ENCODE measurements at regions not wholly inside any gene's neighbourhood (a gene's known extent, or its start where the extent isn't known, plus 50 kb on each side); places are given as distances from the start of the nearest gene placed in this dataset.

GRCh38 chr7:13036256-13036780 is 348.9 kb downstream of the ARL4A start:
- no peak for DNase-seq
- Histone ChIP-seq H3K4me3 (ENCODE audit: insufficient read depth, low read depth, low read length) (no peak overlapping the region), H3K36me3 (replicated peaks; ENCODE audit: control insufficient read depth, insufficient read depth, low read length) (no peaks in the 10 kb centered on the region), H3K27me3 (ENCODE audit: control insufficient read depth, insufficient read depth, low read length) (no peaks in the 10 kb centered on the region)

DNA sequence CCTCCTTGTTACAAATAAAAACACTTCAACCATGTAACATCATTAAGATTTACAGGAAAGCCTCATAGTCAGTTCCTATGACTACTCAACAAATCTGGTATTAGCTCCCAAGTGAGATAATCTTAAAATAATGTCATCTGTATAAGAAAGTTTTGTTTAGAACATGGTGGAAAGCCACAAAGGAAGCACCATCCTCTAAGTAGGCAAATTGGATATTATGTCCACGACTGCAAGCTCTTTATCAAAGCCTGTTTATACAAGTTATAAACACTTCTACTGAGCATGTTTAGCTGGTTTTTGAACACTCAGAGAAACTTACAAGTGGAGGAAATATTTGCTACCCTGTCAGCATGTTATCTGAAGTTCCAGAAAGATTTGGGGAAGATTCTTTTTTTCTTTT is 349.8 kb downstream of the ARL4A start:
- Histone ChIP-seq H3K27me3 (ENCODE audit: control insufficient read depth, insufficient read depth, low read length) (no peaks in the 10 kb centered on the region), H3K4me3 (ENCODE audit: insufficient read depth, low read depth, low read length) (no peak overlapping the region), H3K36me3 (replicated peaks; ENCODE audit: control insufficient read depth, insufficient read depth, low read length) (no peaks in the 10 kb centered on the region)
- no peak for DNase-seq

DNA sequence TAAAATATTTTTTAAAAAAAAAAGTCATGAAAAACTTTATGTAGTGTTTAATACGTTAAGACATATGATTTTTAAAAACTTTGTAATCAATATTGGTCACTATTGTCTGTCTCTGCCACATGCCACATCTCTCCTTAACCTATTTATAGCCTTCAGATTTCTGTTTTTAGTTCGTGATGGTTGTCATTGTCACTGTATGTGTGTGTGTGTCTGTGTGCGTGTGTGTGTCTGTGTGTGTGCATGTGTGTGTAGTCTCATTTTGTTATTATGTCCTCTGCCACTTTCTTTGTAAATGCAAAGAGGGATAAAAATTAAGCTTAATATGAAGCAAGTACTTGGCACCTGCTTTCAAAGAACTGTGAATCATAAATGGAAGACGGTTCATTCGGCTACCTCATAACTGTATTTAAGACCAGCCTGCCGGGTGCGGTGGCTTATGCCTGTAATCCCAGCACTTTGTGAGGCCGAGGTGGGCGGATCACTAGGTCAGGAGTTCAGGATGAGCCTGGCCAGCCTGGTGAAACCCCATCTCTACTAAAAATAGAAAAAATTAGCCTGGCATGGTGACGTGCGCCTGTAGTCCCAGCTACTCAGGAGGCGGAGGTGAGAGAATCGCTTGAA is 354.0 kb downstream of the ARL4A start:
- no peaks in the 10 kb centered on the region for H3K27me3 ChIP-seq (ENCODE audit: control insufficient read depth, insufficient read depth, low read length)
- DNase-seq: no peak
- H3K4me3 ChIP-seq (ENCODE audit: insufficient read depth, low read depth, low read length): no peak overlapping the region
- no peaks in the 10 kb centered on the region for H3K36me3 ChIP-seq (replicated peaks; ENCODE audit: control insufficient read depth, insufficient read depth, low read length)

- H3K27me3 ChIP-seq (ENCODE audit: control insufficient read depth, insufficient read depth, low read length): no peaks in the 10 kb centered on the region
- no peak overlapping the region for H3K4me3 ChIP-seq (ENCODE audit: insufficient read depth, low read depth, low read length)
- no peaks in the 10 kb centered on the region for H3K36me3 ChIP-seq (replicated peaks; ENCODE audit: control insufficient read depth, insufficient read depth, low read length)
- no peak for DNase-seq
Observed at GRCh38 chr7:13042605-13043236, 355.3 kb downstream of the ARL4A start.

DNA sequence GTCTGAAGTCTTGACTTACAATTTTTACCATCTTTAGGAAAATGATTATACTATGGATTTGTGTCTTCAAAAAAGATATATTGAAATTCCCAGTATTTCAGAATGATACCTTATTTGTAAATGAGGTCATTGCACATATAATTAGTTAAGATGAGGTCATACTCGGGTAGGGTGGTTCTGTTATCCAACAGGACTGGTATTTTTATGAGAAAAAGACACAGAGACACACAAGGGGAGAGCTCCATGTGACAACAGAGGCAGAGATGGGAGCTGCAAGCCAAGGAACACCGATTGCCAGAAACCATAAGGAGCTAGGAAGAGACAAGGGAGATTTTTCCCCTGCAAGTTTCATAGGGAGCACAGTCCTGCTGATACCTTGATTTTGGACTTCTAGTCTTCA is 356.9 kb downstream of the ARL4A start:
- no peak overlapping the region for H3K4me3 ChIP-seq (ENCODE audit: insufficient read depth, low read depth, low read length)
- no peaks in the 10 kb centered on the region for H3K27me3 ChIP-seq (ENCODE audit: control insufficient read depth, insufficient read depth, low read length)
- no peak for DNase-seq
- H3K36me3 ChIP-seq (replicated peaks; ENCODE audit: control insufficient read depth, insufficient read depth, low read length): no peaks in the 10 kb centered on the region

GRCh38 chr7:13047061-13047460 is 359.6 kb downstream of the ARL4A start:
- DNase-seq: peak; percentile 5
- no peak overlapping the region for H3K4me3 ChIP-seq (ENCODE audit: insufficient read depth, low read depth, low read length)
- no peaks in the 10 kb centered on the region for H3K36me3 ChIP-seq (replicated peaks; ENCODE audit: control insufficient read depth, insufficient read depth, low read length)
- no peaks in the 10 kb centered on the region for H3K27me3 ChIP-seq (ENCODE audit: control insufficient read depth, insufficient read depth, low read length)

DNA sequence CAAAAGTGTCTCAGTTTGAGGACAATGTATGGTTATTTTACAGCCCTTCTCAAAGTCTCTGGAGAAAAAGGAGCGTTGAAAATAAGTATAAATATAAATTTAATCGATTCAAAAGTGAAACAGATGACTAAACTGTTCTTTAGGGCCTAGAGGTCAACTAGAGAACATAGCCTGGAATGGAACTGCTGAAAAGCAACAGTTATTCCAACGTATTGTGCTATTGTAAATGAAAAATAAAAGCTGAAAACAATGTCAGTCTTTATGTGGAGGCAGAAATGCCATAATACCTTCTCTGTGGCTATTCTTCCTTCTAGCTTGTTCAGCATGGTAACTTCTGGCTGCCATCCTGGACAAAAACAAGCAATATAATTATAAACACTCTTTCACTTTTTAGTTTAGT is 362.5 kb downstream of the ARL4A start:
- Histone ChIP-seq H3K4me3 (ENCODE audit: insufficient read depth, low read depth, low read length) (no peak overlapping the region), H3K36me3 (replicated peaks; ENCODE audit: control insufficient read depth, insufficient read depth, low read length) (no peaks in the 10 kb centered on the region)

GRCh38 chr7:13050703-13051102 is 363.3 kb downstream of the ARL4A start:
- H3K27me3 ChIP-seq (ENCODE audit: control insufficient read depth, insufficient read depth, low read length): no peaks in the 10 kb centered on the region
- H3K4me3 ChIP-seq (ENCODE audit: insufficient read depth, low read depth, low read length): no peak overlapping the region
- no peaks in the 10 kb centered on the region for H3K36me3 ChIP-seq (replicated peaks; ENCODE audit: control insufficient read depth, insufficient read depth, low read length)
- no peak for DNase-seq

More for the DNA sequence above, 362.5 kb downstream of the ARL4A start:
- no peak for DNase-seq
- no peaks in the 10 kb centered on the region for H3K27me3 ChIP-seq (ENCODE audit: control insufficient read depth, insufficient read depth, low read length)

DNA sequence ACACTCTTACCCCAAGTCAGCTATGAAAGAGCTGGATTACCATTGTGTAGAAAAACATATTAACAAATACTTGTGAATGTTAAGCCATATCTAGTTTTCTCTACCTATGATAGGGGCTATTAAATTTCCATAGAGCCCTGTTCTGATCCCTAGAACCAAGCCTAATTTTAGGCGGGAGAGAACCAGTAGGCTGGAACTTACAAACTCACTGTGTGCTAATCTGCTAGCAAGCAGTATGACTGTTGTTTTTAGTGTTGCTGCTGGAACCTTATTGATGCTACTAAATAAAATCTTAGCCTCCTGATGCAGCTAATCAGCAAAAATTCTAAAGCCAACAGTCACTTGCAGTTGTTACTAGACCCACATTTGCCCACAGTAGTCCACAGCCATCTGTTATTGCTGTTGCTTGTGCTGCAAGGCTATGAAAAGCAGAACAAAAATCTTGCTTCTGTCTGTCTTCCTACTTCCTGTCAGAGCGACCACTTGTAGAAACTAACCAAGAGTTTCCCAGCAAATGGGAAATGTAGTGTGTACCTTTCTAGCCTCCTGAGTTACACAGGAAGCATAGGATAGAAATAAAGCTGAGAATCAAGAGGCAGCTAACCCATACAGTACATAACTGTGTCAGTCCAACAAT is 368.4 kb downstream of the ARL4A start:
- H3K36me3 ChIP-seq (replicated peaks; ENCODE audit: control insufficient read depth, insufficient read depth, low read length): no peaks in the 10 kb centered on the region
- H3K27me3 ChIP-seq (ENCODE audit: control insufficient read depth, insufficient read depth, low read length): no peaks in the 10 kb centered on the region
- no peak for DNase-seq
- H3K4me3 ChIP-seq (ENCODE audit: insufficient read depth, low read depth, low read length): no peak overlapping the region

GRCh38 chr7:13057462-13058200 is 370.2 kb downstream of the ARL4A start:
- Histone ChIP-seq H3K4me3 (ENCODE audit: insufficient read depth, low read depth, low read length) (no peak overlapping the region), H3K27me3 (ENCODE audit: control insufficient read depth, insufficient read depth, low read length) (no peaks in the 10 kb centered on the region), H3K36me3 (replicated peaks; ENCODE audit: control insufficient read depth, insufficient read depth, low read length) (no peaks in the 10 kb centered on the region)
- DNase-seq: no peak

- Histone ChIP-seq H3K36me3 (replicated peaks; ENCODE audit: control insufficient read depth, insufficient read depth, low read length) (no peaks in the 10 kb centered on the region), H3K27me3 (ENCODE audit: control insufficient read depth, insufficient read depth, low read length) (no peaks in the 10 kb centered on the region), H3K4me3 (ENCODE audit: insufficient read depth, low read depth, low read length) (no peak overlapping the region)
- DNase-seq: no peak
Observed at GRCh38 chr7:13060173-13060572, 372.7 kb downstream of the ARL4A start.

DNA sequence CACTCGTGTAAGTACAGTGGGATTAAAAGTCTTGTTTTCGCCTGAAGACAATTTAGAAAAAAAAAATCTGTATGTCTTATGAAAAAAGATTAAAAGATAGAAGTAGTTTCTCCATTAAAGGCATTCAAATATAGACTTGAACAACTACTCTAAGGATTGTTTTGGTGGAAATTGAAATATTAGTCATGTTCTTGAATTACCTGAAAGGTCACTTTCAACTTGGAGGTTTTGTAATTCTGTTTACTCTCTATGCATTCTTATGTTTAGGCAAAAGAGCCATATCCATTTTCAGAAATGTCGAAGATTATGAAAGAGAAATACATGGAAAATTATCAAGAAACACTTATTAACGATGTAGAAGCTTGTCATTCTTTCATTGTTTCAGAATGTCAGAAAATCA is 373.7 kb downstream of the ARL4A start:
- DNase-seq: no peak
- Histone ChIP-seq H3K36me3 (replicated peaks; ENCODE audit: control insufficient read depth, insufficient read depth, low read length) (no peaks in the 10 kb centered on the region), H3K27me3 (ENCODE audit: control insufficient read depth, insufficient read depth, low read length) (no peaks in the 10 kb centered on the region), H3K4me3 (ENCODE audit: insufficient read depth, low read depth, low read length) (no peak overlapping the region)

DNA sequence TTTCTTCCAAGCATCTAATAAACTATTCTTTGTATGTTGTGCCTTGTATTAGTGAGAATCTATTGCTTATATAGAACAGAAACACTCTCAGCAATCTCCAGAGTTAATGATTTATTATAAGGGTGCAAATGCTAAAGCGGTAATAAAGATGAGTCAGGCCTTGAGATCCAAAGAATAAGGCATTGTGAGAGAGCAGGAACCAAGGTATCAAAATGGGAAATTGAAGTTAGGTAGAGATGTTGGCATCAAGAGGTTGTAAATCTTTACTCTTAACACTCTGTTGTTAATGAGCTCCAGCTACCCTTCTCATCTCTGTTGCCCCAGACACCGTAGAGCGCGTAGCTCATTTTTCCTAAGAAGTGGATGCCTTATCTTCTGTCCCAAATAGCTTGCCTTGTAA is 375.2 kb downstream of the ARL4A start:
- DNase-seq: no peak
- no peaks in the 10 kb centered on the region for H3K27me3 ChIP-seq (ENCODE audit: control insufficient read depth, insufficient read depth, low read length)
- no peak overlapping the region for H3K4me3 ChIP-seq (ENCODE audit: insufficient read depth, low read depth, low read length)
- H3K36me3 ChIP-seq (replicated peaks; ENCODE audit: control insufficient read depth, insufficient read depth, low read length): no peaks in the 10 kb centered on the region

GRCh38 chr7:13067036-13067435 is 379.6 kb downstream of the ARL4A start:
- Histone ChIP-seq H3K27me3 (ENCODE audit: control insufficient read depth, insufficient read depth, low read length) (no peaks in the 10 kb centered on the region), H3K36me3 (replicated peaks; ENCODE audit: control insufficient read depth, insufficient read depth, low read length) (no peaks in the 10 kb centered on the region), H3K4me3 (ENCODE audit: insufficient read depth, low read depth, low read length) (no peak overlapping the region)
- no peak for DNase-seq

- Histone ChIP-seq H3K27me3 (ENCODE audit: control insufficient read depth, insufficient read depth, low read length) (no peaks in the 10 kb centered on the region), H3K36me3 (replicated peaks; ENCODE audit: control insufficient read depth, insufficient read depth, low read length) (no peaks in the 10 kb centered on the region), H3K4me3 (ENCODE audit: insufficient read depth, low read depth, low read length) (no peak overlapping the region)
- no peak for DNase-seq
Observed at GRCh38 chr7:13068032-13068431, 380.6 kb downstream of the ARL4A start.

Data from H7 (cell line).